GM21390 (cell line): ENCODE measurements at regions not wholly inside any gene's neighbourhood (a gene's known extent, or its start where the extent isn't known, plus 50 kb on each side); places are given as distances from the start of the nearest gene placed in this dataset.
"Not testable (repeated sequence)": the region's sequence is repeated elsewhere in the genome, so short reads cannot be mapped to it uniquely, and the experiment has no call there.

Experiments used
- ATAC-seq: cut with Tn5 transposase; IDR thresholded peaks from one replicate; pipeline ENCODE4 v1.9.1; 2021; ENCODE audit not compliant: unreplicated experiment

DNA sequence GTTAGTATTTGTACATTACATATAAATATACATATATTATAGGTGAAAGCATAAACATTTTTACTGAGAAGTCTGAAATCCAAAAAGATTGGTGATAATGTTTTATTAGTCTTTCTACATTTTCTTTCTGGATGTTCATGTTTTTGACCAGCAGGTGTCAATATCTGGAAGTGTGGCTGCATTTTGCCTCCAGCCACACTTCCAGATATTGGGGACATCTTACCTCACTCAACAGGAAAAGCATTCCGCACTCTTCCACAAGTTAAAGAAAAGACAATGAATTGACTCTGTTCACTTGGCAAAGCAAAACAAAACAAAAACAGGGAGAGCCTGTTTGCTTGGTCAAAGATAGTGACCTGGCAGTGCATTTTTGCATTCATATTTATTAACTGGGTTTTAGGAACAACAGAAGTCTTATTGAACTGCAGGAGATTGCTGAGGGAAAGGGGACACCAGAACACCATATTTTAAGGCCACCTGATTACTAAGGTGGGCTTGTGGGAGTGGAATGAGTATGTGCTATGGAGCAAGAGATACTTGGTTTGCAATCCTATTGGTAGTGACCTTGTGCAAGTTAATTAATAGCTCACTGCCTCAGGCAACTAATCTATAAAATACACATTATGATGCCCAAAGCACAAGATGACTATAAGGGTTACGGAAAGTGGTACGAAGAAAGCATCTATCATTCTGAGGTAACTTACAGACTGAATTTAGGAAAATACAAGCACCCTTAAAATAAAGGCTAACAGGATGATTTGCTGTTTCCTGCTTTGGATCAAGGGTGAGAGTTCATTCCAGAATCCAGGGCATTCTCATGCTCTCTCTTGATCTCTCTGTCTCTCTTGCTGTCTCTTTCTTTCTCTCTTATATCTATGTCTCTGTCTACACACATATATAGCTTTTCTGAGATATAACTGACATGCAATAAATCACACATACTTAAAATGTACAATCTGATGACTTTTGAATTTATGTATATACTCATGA is 389.9 kb upstream of the EMCN start:
- no peak for ATAC-seq

DNA sequence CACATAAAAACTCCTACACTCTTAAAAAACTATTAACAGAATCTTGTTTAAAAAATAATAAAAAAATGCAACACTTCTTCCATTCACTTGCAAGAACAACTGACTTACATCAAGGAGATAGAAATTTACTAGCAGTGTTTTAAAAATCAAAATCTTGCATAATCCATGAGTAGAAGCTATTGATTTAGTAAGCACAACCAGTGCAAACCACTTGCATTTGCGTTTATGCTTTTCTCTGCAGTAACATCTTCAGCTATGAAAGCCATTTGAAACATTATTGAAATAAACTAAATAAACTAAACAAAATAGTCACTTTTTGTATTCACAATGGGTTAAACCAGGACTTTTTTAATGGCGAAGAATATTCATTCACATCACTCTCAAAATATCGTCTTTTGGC is 389.2 kb upstream of the EMCN start:
- no peak for ATAC-seq

DNA sequence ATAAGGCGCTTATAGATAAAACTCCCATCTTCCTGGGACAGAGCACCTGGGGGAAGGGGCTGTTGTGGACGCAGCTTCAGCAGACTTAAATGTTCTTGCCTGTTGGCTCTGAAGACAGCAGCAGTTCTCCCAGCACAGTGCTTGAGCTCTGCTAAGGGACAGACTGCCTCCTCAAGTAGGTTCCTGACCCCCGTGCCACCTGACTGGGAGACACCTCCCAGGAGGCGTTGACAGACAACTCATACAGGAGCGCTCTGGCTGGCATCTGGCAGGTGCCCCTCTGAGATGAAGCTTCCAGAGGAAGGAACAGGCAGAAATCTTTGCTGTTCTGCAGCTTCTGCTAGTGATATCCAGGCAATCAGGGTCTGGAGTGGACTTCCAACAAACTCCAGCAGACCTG is 383.1 kb upstream of the EMCN start:
- not testable (repeated sequence) for ATAC-seq

DNA sequence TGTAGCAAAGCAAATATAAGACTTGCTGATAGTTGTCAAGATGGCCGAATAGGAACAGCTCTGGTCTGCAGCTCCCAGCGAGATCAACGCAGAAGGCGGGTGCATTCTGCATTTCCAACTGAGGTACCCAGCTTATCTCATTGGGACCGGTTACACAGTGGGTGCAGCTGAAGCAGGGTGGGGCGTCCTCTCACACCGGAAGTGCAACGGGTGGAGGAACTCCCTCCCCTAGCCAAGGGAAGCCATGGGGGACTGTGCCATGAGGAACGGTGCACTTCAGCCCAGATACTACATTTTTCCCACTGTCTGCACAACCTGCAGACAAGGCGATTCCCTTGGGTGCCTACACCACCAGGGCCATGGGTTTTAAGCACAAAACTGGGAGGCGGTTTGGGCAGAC is 382.3 kb upstream of the EMCN start:
- ATAC-seq, result no peak

DNA sequence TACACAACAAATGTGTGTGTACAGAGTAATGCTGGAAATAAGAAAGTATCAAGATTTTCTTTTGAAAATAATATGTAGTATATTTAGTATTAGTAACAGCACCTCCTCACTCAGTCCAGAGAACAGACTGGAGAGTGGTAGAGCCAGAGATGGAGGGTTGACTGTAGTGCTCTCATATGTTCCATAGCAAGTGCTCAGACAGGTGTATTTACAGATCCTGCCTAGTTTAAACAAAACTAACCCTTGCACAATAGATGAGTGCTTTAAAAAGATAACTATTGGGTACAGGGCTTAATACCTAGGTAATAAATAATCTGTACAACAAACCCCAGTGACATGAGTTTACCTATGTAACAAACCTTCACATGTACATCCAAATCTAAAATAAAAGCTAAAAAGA is 381.0 kb upstream of the EMCN start:
- no peak for ATAC-seq

DNA sequence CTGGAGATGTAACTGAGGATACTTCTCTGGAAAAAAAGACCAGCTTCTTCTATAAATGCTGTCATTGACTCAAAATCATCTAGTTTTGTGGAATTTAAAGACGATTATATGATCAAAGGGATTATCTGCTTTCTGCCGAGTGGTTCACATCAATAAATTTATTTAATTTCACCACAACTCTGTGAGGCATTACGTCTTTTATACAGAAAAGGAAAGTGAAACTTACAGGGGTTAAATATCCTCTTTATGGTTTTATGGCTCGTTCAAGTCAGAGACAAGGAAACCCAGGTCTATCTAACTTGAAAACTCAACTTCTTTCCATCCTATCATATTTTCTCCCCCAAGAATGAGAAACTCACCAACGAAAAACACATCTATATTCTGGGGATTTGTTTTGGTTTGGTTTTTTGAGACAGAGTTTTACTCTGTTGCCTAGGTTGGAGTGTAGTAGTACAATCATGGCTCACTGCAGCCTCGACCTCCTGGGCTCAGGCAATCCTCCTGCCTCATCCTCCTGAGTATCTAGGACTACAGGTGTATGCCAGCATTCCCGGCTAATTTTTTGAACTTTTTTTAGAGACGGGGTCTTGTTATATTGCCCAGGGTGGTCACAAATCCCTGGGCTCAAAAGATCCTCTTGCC is 377.9 kb upstream of the EMCN start:
- peak; percentile 97 for ATAC-seq

DNA sequence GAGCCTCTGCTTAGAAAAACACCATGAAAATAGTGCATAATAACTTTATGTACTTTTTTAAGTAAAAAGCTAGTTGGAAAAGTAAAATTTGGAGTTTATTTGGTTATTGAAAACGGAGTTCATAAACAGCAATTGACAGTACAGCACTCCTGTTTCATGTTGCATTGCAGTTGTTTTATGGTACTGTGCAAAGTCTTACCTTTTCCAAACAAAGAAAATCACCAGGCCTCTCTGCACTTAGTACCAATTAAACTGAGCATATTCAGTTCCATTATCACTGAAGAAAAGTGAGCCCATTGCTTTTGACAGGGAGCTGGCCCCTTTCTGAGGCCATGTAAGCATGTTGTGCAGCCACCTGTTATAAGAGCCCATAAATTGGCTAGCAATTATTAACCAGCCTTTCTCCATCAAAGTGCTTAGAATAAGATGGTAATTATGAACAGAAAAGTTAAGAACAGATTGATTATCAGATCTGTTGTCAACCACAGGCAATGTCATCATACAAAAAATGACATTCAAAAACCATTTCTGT is 376.6 kb upstream of the EMCN start:
- no peak for ATAC-seq

DNA sequence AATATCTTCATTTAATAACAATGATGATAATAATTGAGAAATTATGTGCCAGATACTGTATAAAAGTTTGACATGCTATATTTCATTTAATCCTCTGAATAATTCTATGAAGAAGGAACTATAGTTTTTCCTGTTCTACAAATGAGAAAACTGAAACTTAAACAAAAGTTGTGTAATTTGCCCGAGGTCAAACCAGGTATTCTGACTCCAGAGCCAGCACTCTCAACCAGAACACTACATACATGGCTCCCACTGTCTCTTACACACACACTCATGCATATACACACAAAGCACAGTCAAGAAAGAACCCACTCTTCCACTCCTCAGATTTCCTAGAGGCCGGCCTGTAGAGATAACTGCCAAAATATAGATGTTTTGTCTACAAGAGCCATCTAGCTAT is 374.0 kb upstream of the EMCN start:
- ATAC-seq, result no peak

DNA sequence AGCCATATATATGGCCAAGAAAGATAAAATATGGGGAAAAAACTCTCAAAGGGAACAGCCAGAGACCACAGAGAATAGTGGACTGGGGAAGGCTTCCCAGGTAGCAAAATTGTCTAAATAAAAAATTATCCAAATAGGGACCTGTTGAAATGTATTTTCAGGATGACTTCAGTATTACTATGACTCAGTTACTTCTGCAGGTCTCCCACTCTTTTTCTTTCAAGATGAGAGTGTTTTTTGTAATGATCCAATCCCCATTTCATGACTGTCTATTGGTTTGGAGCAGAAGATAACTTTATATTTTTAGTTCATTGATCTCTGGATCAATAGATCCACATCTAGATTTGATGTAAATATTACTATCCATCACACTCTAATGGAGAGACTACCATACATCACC is 372.1 kb upstream of the EMCN start:
- no peak for ATAC-seq

DNA sequence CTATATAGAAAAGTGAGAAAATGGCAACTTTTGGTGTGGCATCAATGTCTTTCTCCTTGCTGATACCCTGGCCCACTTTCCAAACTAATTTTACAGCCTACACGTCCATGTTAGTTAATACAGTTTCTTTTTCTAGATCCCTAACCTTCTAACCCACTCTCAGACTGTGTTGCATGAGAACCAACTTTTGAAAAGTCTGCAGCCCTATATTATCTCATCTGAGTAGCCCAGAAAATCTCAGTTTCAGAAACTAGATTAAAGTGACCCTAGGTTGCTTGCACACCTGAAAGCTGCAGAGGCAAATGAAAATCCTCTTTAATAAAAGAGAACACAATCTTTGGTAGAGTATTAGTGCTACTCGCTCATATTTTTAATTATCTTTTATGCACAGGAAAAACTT is 371.6 kb upstream of the EMCN start:
- peak; percentile 89 for ATAC-seq

DNA sequence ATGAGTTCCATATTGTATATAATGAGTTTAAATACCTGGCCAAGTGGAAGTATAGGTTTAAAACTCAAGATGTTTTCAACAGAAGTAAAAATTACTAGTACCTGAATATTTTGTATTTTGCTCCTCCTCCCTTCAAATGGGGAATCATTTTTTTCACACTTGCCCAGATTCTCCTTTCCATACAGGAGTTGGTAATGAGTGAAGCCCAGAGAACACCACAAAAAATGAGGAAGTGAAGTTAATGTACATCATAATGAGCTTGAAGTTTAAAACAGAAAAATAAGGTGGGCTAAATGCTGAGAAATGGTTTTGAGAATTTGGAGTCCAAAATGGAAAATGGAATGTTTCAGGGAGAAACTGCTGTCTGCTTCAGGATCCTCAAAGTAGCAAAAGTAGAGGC is 364.8 kb upstream of the EMCN start:
- ATAC-seq, result no peak

DNA sequence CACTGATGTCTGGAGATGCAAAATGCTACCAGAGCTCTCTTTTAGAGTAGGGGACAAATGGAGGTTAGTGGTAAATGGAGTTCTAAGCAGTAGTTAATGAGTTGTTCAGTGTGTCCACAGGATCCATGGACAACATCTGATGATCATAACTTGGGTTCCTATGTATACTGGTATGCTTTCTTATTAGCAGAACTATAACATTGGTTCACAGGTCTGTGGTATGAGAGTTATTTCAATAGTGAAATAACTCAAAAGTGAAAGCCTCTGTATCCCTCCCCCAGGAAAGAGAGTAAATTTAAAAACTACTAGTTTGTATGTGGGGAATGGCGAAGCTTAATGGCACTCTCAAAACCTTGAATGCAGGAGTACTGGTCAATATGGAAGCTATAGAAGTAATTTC is 363.5 kb upstream of the EMCN start:
- ATAC-seq, result no peak

DNA sequence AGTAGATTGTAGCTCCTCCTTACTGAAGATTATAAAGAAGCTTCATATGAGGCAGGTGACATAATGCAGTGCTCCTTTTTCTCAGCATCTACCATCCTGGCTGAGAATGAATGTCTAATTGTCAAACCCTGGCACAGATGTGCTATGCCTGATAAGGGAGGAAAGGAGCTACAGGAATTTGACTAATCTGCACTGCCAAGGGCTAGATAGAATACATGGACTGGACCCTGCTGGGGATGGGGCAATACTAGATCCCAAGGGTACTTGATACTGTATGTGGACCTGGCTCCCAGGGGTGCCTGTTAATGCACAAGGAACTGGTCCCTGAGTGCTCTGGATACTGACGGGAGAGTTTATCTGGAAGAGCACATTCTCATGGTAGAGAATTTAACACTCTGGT is 362.2 kb upstream of the EMCN start:
- ATAC-seq, result no peak

DNA sequence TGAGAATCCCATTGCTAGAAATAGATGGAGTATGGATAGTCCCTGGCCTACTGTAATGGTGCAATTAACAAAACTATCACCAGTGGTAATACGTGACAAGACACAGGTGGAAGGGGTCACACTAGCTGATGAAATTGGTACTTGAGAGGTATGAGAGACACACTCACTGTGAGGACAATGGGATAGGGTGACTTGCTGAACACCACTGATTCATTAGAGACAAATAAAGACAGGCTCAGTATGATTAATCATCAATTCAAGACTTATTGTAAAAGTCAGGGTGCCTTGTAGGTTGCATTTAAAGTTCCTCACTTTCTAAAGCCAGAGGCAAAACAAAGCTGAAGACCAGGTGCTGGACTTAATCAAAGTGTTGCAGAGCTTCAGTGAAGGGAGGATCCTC is 361.6 kb upstream of the EMCN start:
- ATAC-seq, result no peak

DNA sequence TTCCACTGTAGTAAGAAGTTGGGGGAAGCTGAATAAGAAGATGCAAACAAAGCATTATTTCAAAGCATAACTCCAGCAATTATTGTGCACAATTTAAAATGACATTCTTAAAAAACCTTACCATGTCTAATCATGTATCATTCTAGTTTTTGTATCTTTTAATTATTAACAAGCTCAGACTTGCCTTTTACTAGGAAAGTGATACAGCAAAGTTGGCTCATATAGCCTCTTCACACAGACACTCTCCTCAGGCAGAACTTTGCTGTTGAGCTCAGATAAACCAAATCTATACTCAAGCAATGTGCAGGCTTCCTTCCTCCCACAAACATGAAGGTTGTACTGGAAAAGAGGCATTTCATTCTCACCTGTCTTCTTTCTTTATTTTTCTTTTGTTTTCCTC is 358.7 kb upstream of the EMCN start:
- no peak for ATAC-seq

DNA sequence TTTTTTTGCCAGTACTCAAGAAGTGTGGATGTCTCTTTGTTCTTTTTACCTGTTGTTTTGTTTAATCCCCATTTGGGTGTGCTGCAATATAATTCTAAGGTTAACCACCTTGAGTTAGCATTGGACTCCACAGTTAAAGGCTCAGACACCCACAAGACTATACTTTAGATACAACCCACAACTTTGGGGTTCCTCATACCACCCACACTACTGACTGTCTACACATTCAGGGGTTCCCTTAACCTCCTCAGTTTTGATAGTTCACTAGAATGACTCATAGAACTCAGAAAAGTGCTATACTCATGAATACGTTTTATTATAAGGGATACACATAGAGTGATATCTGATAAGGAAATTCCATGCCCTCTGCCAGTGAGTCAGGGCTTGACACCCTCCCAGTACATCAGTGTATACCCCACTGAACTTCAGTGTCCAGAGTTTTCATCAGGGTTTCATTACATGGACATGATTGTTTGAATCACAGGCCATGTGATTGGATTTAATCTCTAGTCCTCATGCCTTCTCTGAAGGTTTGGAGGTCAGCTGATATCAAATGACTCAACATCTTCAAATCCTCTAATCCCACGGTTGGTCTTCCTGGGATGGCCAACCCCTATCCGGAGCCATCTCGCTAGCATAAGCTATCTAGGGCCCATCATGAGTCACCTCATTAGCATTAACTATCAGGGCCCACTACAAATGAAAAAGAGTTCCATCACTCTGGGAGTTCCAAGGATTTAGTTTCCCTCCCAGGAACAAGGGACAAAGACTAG is 357.7 kb upstream of the EMCN start:
- no peak for ATAC-seq

DNA sequence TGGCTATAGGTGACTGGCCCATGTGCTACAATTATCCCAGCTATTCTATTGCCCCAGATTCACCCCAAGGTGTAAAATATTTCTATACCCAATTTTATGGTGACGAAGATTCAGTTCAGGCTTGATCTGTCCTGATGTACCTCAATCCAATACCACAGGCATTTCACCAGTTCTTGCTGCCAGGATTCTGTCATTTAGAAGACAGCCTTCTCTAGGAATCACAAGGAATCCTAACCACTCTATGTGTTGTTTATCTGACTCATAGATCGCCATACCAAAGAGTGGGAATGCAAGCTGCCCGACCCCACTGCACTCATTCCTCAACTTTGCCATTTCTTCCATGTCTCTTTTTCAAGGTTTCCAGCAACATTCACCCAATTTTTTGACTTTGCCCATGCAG is 355.0 kb upstream of the EMCN start:
- no peak for ATAC-seq

DNA sequence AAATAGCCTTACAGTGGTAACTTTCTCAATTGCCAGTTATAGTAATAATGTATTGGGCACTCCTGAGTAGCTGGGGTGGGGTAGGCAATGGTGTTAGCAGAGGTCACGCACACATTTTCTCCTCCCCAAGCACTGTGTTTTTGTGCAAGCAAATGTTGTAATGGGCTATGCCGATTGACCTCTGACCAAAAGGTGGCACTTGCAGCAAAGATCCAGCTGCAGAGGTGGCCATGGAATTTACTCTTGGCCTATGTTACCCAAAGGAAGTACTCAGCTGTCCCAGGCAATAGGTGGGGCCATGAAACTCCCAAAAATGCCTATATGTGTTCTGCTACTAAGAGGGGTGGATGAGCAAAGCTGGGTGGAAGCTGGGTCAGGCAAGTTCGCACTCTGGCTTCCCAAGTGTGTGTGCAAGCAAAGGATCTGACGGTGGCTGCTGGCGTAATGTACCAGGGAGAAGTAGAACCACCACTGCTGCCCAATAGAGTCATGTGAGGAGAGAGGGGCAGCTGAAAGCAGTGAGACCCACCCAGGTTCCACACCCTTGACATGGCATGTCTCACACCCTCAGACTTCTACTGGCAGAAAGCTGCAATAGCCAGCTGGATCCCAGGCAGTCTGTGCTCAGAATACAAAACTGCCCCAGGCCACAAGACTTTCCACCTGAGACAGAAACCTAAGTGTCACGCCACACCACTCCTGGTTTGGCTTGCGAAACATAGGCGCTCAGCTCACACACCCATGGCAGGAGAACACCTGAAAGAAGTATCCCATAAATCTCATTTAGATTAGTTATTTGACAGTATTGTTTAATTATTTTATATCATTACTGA is 353.3 kb upstream of the EMCN start:
- no peak for ATAC-seq

DNA sequence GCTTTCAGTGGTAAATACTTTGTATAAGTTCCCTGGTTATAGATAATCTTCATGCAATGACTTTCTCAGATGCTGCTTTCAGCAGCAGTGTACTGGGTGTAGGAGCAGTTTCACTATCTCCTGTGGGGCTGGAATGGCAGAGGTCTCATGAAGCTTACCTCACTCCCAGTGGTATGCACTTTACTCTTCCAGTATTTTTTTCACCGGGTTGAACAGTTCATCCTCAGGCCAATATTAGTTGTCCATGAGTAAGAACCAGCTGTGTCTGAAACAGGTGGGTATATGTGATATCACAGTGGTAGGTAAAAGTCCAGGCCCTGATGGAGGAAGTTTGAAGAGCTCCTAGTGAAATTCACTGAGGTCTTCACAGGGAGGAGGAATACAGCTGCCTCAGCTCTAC is 351.5 kb upstream of the EMCN start:
- no peak for ATAC-seq

DNA sequence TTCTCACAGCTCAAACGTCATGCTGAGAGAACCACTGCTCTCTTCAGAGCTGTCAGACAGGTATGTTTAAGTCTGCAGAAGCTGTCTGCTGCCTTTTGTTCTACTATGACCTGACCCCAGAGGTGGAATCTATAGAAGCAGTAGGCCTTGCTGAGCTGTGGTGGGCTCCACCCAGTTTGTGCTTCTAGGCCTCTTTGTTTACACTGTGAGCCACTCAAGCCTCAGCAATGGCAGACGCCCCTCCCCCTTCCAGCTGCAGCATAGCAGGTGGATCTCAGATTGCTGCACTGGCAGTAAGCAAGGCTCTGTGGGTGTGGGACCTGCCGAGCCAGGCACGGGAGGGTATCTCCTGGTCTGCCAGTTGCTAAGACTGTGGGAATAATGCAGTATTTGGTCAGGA is 350.5 kb upstream of the EMCN start:
- not testable (repeated sequence) for ATAC-seq

DNA sequence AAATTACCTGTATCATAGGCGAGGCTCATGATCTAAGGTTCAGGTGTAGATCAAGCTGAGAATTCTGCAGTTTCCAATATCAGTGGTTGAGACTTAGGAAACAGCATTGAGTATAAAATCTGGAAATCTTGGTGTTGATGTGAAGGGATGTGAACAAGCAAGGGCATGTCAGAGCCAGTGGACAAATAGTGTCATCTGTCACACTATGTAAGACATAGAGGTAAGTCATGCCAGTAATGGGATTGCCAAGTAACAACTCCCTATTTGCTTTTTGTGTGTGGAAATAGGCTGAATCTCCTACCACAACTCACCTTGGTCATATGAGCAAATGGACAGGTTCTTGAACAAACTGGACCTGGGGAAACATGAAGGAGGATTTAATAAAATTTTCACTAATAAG is 334.5 kb upstream of the EMCN start:
- ATAC-seq, result no peak
